Pancreas (tissue), 10 donors: ENCODE measurements at regions not wholly inside any gene's neighbourhood (a gene's known extent, or its start where the extent isn't known, plus 50 kb on each side); places are given as distances from the start of the nearest gene placed in this dataset.

Experiments used
- ATAC-seq, 4 donors: fragments of 200-7000 bp; cut with Tn5 transposase; one replicate each; pipeline versions ENCODE4 v1.8.0 to v1.9.1; 2020; ENCODE audit warnings: mild to moderate bottlenecking in 4 of 4, moderate library complexity in 4 of 4
- DNase-seq, 6 donors: peaks; one replicate each; pipeline ENCODE4 v3.0.0-alpha.2; 2020
- FAIRE-seq: peaks from 2 replicates; lab custom pipeline; 2012; peaks lifted over from hg19 to GRCh38; lab: Jason Lieb, UNC
- H3K27ac ChIP-seq, 4 donors: fragments of 200-600 bp; sonication (generic); 1 replicate in 3 of 4; 2 replicates in 1 of 4; pipeline versions ENCODE4 v1.5.0 to v1.8.0; 2020
- H3K27me3 ChIP-seq, 4 donors: fragments of 200-600 bp; one replicate each; pipeline ENCODE4 v1.8.0; 2021
- H3K36me3 ChIP-seq, 3 donors: fragments of 200-600 bp; sonication (generic) in 1 of 3; one replicate each; pipeline versions ENCODE4 v1.5.0 to v1.8.0; 2020 to 2021
- H3K4me1 ChIP-seq, 3 donors: fragments of 200-600 bp; one replicate each; pipeline ENCODE4 v1.8.0; 2021
- H3K4me3 ChIP-seq, 4 donors: fragments of 200-600 bp; sonication (generic) in 2 of 4; one replicate each; pipeline versions ENCODE4 v1.5.0 to v1.8.0; 2020 to 2021
- H3K9me3 ChIP-seq, 4 donors: fragments of 200-600 bp; one replicate each; pipeline ENCODE4 v1.8.0; 2021
- CTCF ChIP-seq, 4 donors: fragments of 200-600 bp; sonication (generic) in 3 of 4; IDR thresholded peaks; one replicate each; pipeline versions ENCODE4 v1.5.0 to v1.8.0; 2021; ENCODE audit warnings: antibody characterized with exemption in 4 of 4
- WGBS, 2 donors: extraction: QIAGEN DNeasy Blood & Tissue Kit; methylation state at CpG; one replicate each; pipeline ENCODE4 v1.1.7; 2013; 5-methylcytosine and 5-hydroxymethylcytosine counted together
- intact Hi-C, 3 donors: fragments of 100-400 bp; cut with DNase I; formaldehyde crosslinking; loops; one replicate each; pipeline versions ENCODE4 v1.11.1 to v1.14.2; 2022
- donor health status: healthy with polysubstance abuse.
- donor health status: DM: no; HTN: no; CAD: no; lungs with moderate emphysema.
- donor health status: DM: no; HTN: no; CAD: no.
- donor health status: control.
- donor health status: control.
- donor health status: Bipolar disorder and iron deficiency.
- donor health status: DM: yes; HTN: yes; CAD: no.
- donor health status: DM: no; HTN: no; CAD: no.
- donor health status: DM: no; HTN: no; CAD: no.
- donor health status: DM: yes; HTN: yes; CAD: no.

- intact Hi-C loops, result loop anchor here in 1 of 3 donors (10.0 kb wide), 1 partner anchor 197 kb away; no protein-coding TSS in a partner anchor
- no peak for TF ChIP-seq CTCF (IDR thresholded peaks at IDR 0.05)
- peak overlapping the region in 1 of 4 donors; percentile 59 for H3K27ac ChIP-seq
- WGBS, 2 donors, result 98 to 100% methylated on average over 3 of the region's 3 CpGs
- no peaks in the 10 kb centered on the region for H3K9me3 ChIP-seq
- no peaks in the 10 kb centered on the region for H3K27me3 ChIP-seq
- no peak for FAIRE-seq
- no peak for ATAC-seq
- DNase-seq, result no peak
- peaks cover 7 to 16% (median 9%) of the 10 kb centered on the region in 3 donors for H3K4me1 ChIP-seq
- no peak overlapping the region for H3K4me3 ChIP-seq
- H3K36me3 ChIP-seq, result no peaks in the 10 kb centered on the region
These were observed 58.6 kb upstream of the ANK3 start for GRCh38 chr10:60448246-60448645.

GRCh38 chr10:60446851-60447250 lies 57.2 kb upstream of the ANK3 start:
- FAIRE-seq (no peak), ATAC-seq (peak; percentile 81 to 93 (median 91)), DNase-seq (peak in 4 of 6 donors; percentile 15 to 34 (median 18))
- no peaks in the 10 kb centered on the region for H3K9me3 ChIP-seq
- no peaks in the 10 kb centered on the region for H3K27me3 ChIP-seq
- intact Hi-C loops, result loop anchor here in 1 of 3 donors (10.0 kb wide), 1 partner anchor 198 kb away; no protein-coding TSS in a partner anchor
- no peak overlapping the region for H3K4me3 ChIP-seq
- no peaks in the 10 kb centered on the region for H3K36me3 ChIP-seq
- H3K4me1 ChIP-seq, result peaks cover 7 to 16% (median 9%) of the 10 kb centered on the region in 3 donors
- WGBS, 2 donors, result 4 to 18% methylated on average over 3 of the region's 3 CpGs
- no peak for TF ChIP-seq CTCF (IDR thresholded peaks at IDR 0.05)
- peak overlapping the region in 3 of 4 donors; percentile 29 to 59 (median 47) for H3K27ac ChIP-seq

GRCh38 chr10:60446070-60446833 lies 56.6 kb upstream of the ANK3 start:
- H3K9me3 ChIP-seq, result no peaks in the 10 kb centered on the region
- TF ChIP-seq CTCF (IDR thresholded peaks at IDR 0.05), result no peak
- no peak for FAIRE-seq
- no peaks in the 10 kb centered on the region for H3K36me3 ChIP-seq
- peak overlapping the region in 2 of 4 donors; percentile 47 to 59 for H3K27ac ChIP-seq
- H3K4me3 ChIP-seq, result no peak overlapping the region
- 68 to 71% methylated on average over 5 of the region's 5 CpGs for WGBS, 2 donors
- peaks cover 7 to 16% (median 9%) of the 10 kb centered on the region in 3 donors for H3K4me1 ChIP-seq
- no peaks in the 10 kb centered on the region for H3K27me3 ChIP-seq
- intact Hi-C loops, result loop anchor here in 1 of 3 donors (10.0 kb wide), 1 partner anchor 199 kb away; no protein-coding TSS in a partner anchor
- ATAC-seq, result peak in 3 of 4 donors; percentile 24 to 52 (median 33)
- no peak for DNase-seq

- peak in 1 of 4 donors; percentile 33 for ATAC-seq
- no peak overlapping the region for H3K27ac ChIP-seq
These were observed 54.9 kb upstream of the ANK3 start for GRCh38 chr10:60444494-60445064.

More at GRCh38 chr10:60444494-60445064, 54.9 kb upstream of the ANK3 start:
- no peak overlapping the region for H3K4me3 ChIP-seq
- intact Hi-C loops, result loop anchor here in 2 of 3 donors (5.0 to 10.0 kb wide), 2 partner anchors 200 to 203 kb away; no protein-coding TSS in a partner anchor
- H3K4me1 ChIP-seq, result peaks cover 7 to 16% (median 9%) of the 10 kb centered on the region in 3 donors
- 60 to 71% methylated on average over 1 of the region's 1 CpG for WGBS, 2 donors
- DNase-seq (no peak), FAIRE-seq (peak; percentile 97)
- peak in 3 of 4 donors; percentile 17 to 34 (median 19) for TF ChIP-seq CTCF (IDR thresholded peaks at IDR 0.05)
- no peaks in the 10 kb centered on the region for H3K27me3 ChIP-seq
- H3K9me3 ChIP-seq, result no peaks in the 10 kb centered on the region
- no peaks in the 10 kb centered on the region for H3K36me3 ChIP-seq
